Thymus (tissue), 11 donors: ENCODE measurements at regions not wholly inside any gene's neighbourhood (a gene's known extent, or its start where the extent isn't known, plus 50 kb on each side); places are given as distances from the start of the nearest gene placed in this dataset.

Source experiments
- DNase-seq, 9 donors: peaks; one replicate each; pipeline ENCODE4 v3.0.0-alpha.2; 2013; ENCODE audit warnings: low spot score in 9 of 9, low read depth in 6 of 9, missing footprints in 1 of 9
- H3K27ac ChIP-seq, 2 donors: one replicate each; pipeline ENCODE4 v1.5.1; 2013; ENCODE audit warnings: control low read depth in 1 of 2, low read depth in 1 of 2, low read length in 1 of 2, mild to moderate bottlenecking in 1 of 2, moderate library complexity in 1 of 2
- H3K27me3 ChIP-seq, 2 donors: one replicate each; pipeline ENCODE4 v1.5.1; 2013; ENCODE audit warnings: low read length in 1 of 2; ENCODE audit not compliant: control insufficient read depth in 2 of 2, insufficient read depth in 1 of 2
- H3K36me3 ChIP-seq, 2 donors: one replicate each; pipeline ENCODE4 v1.5.1; 2013; ENCODE audit warnings: low read length in 1 of 2, mild to moderate bottlenecking in 1 of 2, moderate library complexity in 1 of 2; ENCODE audit not compliant: control insufficient read depth in 2 of 2, insufficient read depth in 2 of 2
- H3K4me1 ChIP-seq, 2 donors: one replicate each; pipeline ENCODE4 v1.5.1; 2013; ENCODE audit warnings: low read length in 2 of 2; ENCODE audit not compliant: control insufficient read depth in 2 of 2, insufficient read depth in 2 of 2
- H3K4me3 ChIP-seq, 2 donors: one replicate each; pipeline ENCODE4 v1.5.1; 2013; ENCODE audit warnings: low read length in 2 of 2, control low read depth in 1 of 2, mild to moderate bottlenecking in 1 of 2
- H3K9me3 ChIP-seq, 2 donors: one replicate each; pipeline ENCODE4 v1.5.1; 2013; ENCODE audit warnings: low read length in 1 of 2, mild to moderate bottlenecking in 1 of 2; ENCODE audit not compliant: control insufficient read depth in 2 of 2, insufficient read depth in 1 of 2
- WGBS: extraction: QIAGEN DNeasy Blood & Tissue Kit; methylation state at CpG from one replicate; pipeline ENCODE4 v1.1.7; 2013; 5-methylcytosine and 5-hydroxymethylcytosine counted together
- donor health status: healthy.

- Histone ChIP-seq H3K4me3 (no peak overlapping the region), H3K27ac (no peak overlapping the region), H3K4me1 (no peaks in the 10 kb centered on the region), H3K9me3 (no peaks in the 10 kb centered on the region), H3K27me3 (no peaks in the 10 kb centered on the region), H3K36me3 (no peaks in the 10 kb centered on the region)
- 87% methylated on average over 14 of the region's 14 CpGs for WGBS
- no peak for DNase-seq
These were observed 83.5 kb upstream of the GPC1 start for GRCh38 chr2:240351826-240352426.

- H3K27me3 ChIP-seq: no peaks in the 10 kb centered on the region
- no peak overlapping the region for H3K4me3 ChIP-seq
- H3K9me3 ChIP-seq: no peaks in the 10 kb centered on the region
- 91% methylated on average over 18 of the region's 18 CpGs for WGBS
- peak in 1 of 9 donors; percentile 9 for DNase-seq
- H3K4me1 ChIP-seq: no peaks in the 10 kb centered on the region
- H3K27ac ChIP-seq: no peak overlapping the region
- H3K36me3 ChIP-seq: no peaks in the 10 kb centered on the region
These were observed 82.2 kb upstream of the GPC1 start for GRCh38 chr2:240353086-240353798.

GRCh38 chr2:240353944-240354343 is 81.5 kb upstream of the GPC1 start:
- Histone ChIP-seq H3K4me3 (no peak overlapping the region), H3K27me3 (no peaks in the 10 kb centered on the region), H3K4me1 (no peaks in the 10 kb centered on the region), H3K36me3 (no peaks in the 10 kb centered on the region), H3K27ac (no peak overlapping the region), H3K9me3 (peaks cover 0 to under 1% of the 10 kb centered on the region in 2 donors)
- DNase-seq: no peak
- 89% methylated on average over 9 of the region's 9 CpGs for whole genome bisulfite sequencing

GRCh38 chr2:240355001-240355891 is 80.2 kb upstream of the GPC1 start:
- Histone ChIP-seq H3K36me3 (no peaks in the 10 kb centered on the region), H3K9me3 (peaks cover 0 to 12% of the 10 kb centered on the region in 2 donors), H3K4me3 (no peak overlapping the region), H3K27me3 (no peaks in the 10 kb centered on the region), H3K27ac (no peak overlapping the region), H3K4me1 (no peaks in the 10 kb centered on the region)
- DNase-seq: no peak
- 83% methylated on average over 17 of the region's 17 CpGs for WGBS

- no peak overlapping the region for H3K27ac ChIP-seq
- H3K4me1 ChIP-seq: no peaks in the 10 kb centered on the region
- H3K36me3 ChIP-seq: no peaks in the 10 kb centered on the region
- DNase-seq: no peak
- no peak overlapping the region for H3K4me3 ChIP-seq
- peaks cover 0 to 13% of the 10 kb centered on the region in 2 donors for H3K9me3 ChIP-seq
- WGBS: 93% methylated on average over 17 of the region's 17 CpGs
- H3K27me3 ChIP-seq: no peaks in the 10 kb centered on the region
These were observed 79.5 kb upstream of the GPC1 start for GRCh38 chr2:240355962-240356361.

- Histone ChIP-seq H3K4me1 (no peaks in the 10 kb centered on the region), H3K9me3 (peaks cover 0 to 17% of the 10 kb centered on the region in 2 donors), H3K27me3 (no peaks in the 10 kb centered on the region), H3K27ac (no peak overlapping the region), H3K4me3 (no peak overlapping the region), H3K36me3 (no peaks in the 10 kb centered on the region)
- no peak for DNase-seq
- whole genome bisulfite sequencing: 89% methylated on average over 26 of the region's 26 CpGs
These were observed 78.5 kb upstream of the GPC1 start for GRCh38 chr2:240356700-240357640.

- WGBS: 92% methylated on average over 4 of the region's 4 CpGs
These were observed 77.8 kb upstream of the GPC1 start for GRCh38 chr2:240357641-240358012.

GRCh38 chr2:240358080-240358479 is 77.4 kb upstream of the GPC1 start:
- H3K9me3 ChIP-seq: peaks cover 0 to 24% of the 10 kb centered on the region in 2 donors
- no peak overlapping the region for H3K4me3 ChIP-seq
- no peak overlapping the region for H3K27ac ChIP-seq
- H3K4me1 ChIP-seq: peaks cover 0 to 3% of the 10 kb centered on the region in 2 donors
- WGBS: 74% methylated on average over 7 of the region's 7 CpGs
- H3K27me3 ChIP-seq: no peaks in the 10 kb centered on the region
- no peak for DNase-seq
- H3K36me3 ChIP-seq: no peaks in the 10 kb centered on the region

More at GRCh38 chr2:240357641-240358012, 77.8 kb upstream of the GPC1 start:
- DNase-seq: no peak
- Histone ChIP-seq H3K4me3 (no peak overlapping the region), H3K36me3 (no peaks in the 10 kb centered on the region), H3K9me3 (peaks cover 0 to 19% of the 10 kb centered on the region in 2 donors), H3K4me1 (no peaks in the 10 kb centered on the region), H3K27me3 (no peaks in the 10 kb centered on the region), H3K27ac (no peak overlapping the region)
